HEK293 (cell line): ENCODE measurements at regions not wholly inside any gene's neighbourhood (a gene's known extent, or its start where the extent isn't known, plus 50 kb on each side); places are given as distances from the start of the nearest gene placed in this dataset.

ENCODE experiments used
- CTCF ChIA-PET: fragments of 350-600 bp; formaldehyde crosslinking; extraction: SDS; loops from one replicate; lab custom pipeline; 2021; ENCODE audit warnings: antibody characterized with exemption; lab: Yijun Ruan, JAX
- POLR2A ChIA-PET: fragments of 300-600 bp; formaldehyde crosslinking; extraction: SDS; loops from one replicate; lab custom pipeline; 2020; ENCODE audit warnings: antibody characterized with exemption, inconsistent platforms; lab: Yijun Ruan, JAX
- H3K27ac ChIP-seq: fragments of 200-500 bp; sonication (Bioruptor generic); 2 replicates; pipeline ENCODE4 v1.5.1; 2014; ENCODE audit warnings: low read depth, low read length, control low read depth, inconsistent platforms; ENCODE audit errors: extremely low read depth
- H3K36me3 ChIP-seq, 2 experiments: fragments of 200-500 bp in 1 of 2; sonication (Bioruptor generic) in 1 of 2; 1 replicate in 1 of 2; 2 replicates in 1 of 2; pipeline ENCODE4 v1.5.1; 2014 to 2017; ENCODE audit warnings: inconsistent platforms in 2 of 2, low read length in 2 of 2; ENCODE audit not compliant: control insufficient read depth in 2 of 2, insufficient read depth in 1 of 2
- H3K4me1 ChIP-seq: fragments of 200-500 bp; sonication (Bioruptor generic); 2 replicates; pipeline ENCODE4 v1.5.1; 2014; ENCODE audit warnings: mild to moderate bottlenecking, low read length, inconsistent platforms; ENCODE audit not compliant: control insufficient read depth, insufficient read depth
- H3K4me3 ChIP-seq: 2 replicates; pipeline ENCODE4 v1.5.1; 2011; ENCODE audit warnings: low read depth, mild to moderate bottlenecking, control low read depth, low read length, moderate library complexity
- H3K9me3 ChIP-seq: fragments of 200-500 bp; sonication (Bioruptor generic); 2 replicates; pipeline ENCODE4 v1.5.1; 2014; ENCODE audit warnings: low read depth, low read length, inconsistent platforms; ENCODE audit not compliant: control insufficient read depth, insufficient read depth
- BCL11B ChIP-seq: fragments of 450-650 bp; formaldehyde crosslinking; IDR thresholded peaks from 2 replicates; pipeline ENCODE4 v1.5.1; 2016; ENCODE audit warnings: low read depth, missing biosample characterization, missing genetic modification characterization
- EGR2 ChIP-seq: fragments of 450-650 bp; formaldehyde crosslinking; IDR thresholded peaks from 2 replicates; pipeline ENCODE4 v1.5.1; 2016; ENCODE audit warnings: low read depth, missing biosample characterization, missing genetic modification characterization
- HIC1 ChIP-seq: fragments of 450-650 bp; formaldehyde crosslinking; IDR thresholded peaks from 2 replicates; pipeline ENCODE4 v1.5.1; 2016; ENCODE audit warnings: missing biosample characterization, missing genetic modification characterization
- HOXA7 ChIP-seq: sonication (generic); formaldehyde crosslinking; IDR thresholded peaks from 2 replicates; pipeline ENCODE4 v1.8.1; 2022; ENCODE audit warnings: missing genetic modification reagents, borderline replicate concordance
- PRDM4 ChIP-seq: fragments of 450-650 bp; formaldehyde crosslinking; IDR thresholded peaks from 2 replicates; pipeline ENCODE4 v1.5.1; 2017; ENCODE audit warnings: missing biosample characterization, missing genetic modification characterization
- SCRT1 ChIP-seq: fragments of 450-650 bp; formaldehyde crosslinking; IDR thresholded peaks from 2 replicates; pipeline ENCODE4 v1.5.1; 2016; ENCODE audit warnings: missing biosample characterization, missing genetic modification characterization, borderline replicate concordance
- ZBTB11 ChIP-seq: fragments of 450-650 bp; formaldehyde crosslinking; conservative IDR thresholded peaks from 2 replicates; pipeline ENCODE4 v1.5.1; 2016; ENCODE audit warnings: low read depth, missing biosample characterization, missing genetic modification characterization
- ZBTB20 ChIP-seq: fragments of 450-650 bp; formaldehyde crosslinking; IDR thresholded peaks from 2 replicates; pipeline ENCODE4 v1.5.1; 2016; ENCODE audit warnings: missing biosample characterization, missing genetic modification characterization
- ZBTB48 ChIP-seq: fragments of 450-650 bp; formaldehyde crosslinking; IDR thresholded peaks from 2 replicates; pipeline ENCODE4 v1.5.1; 2016; ENCODE audit warnings: missing biosample characterization, missing genetic modification characterization
- ZFP3 ChIP-seq: fragments of 450-650 bp; formaldehyde crosslinking; IDR thresholded peaks from 2 replicates; pipeline ENCODE4 v1.5.1; 2016; ENCODE audit warnings: low read depth, missing biosample characterization, missing genetic modification characterization
- ZNF114 ChIP-seq: fragments of 450-650 bp; formaldehyde crosslinking; IDR thresholded peaks from 2 replicates; pipeline ENCODE4 v1.5.0; 2017; ENCODE audit warnings: missing biosample characterization, missing genetic modification characterization
- ZNF24 ChIP-seq: fragments of 450-650 bp; formaldehyde crosslinking; IDR thresholded peaks from 2 replicates; pipeline ENCODE4 v1.5.1; 2016; ENCODE audit warnings: missing biosample characterization, missing genetic modification characterization
- ZNF521 ChIP-seq: fragments of 450-650 bp; formaldehyde crosslinking; IDR thresholded peaks from 2 replicates; pipeline ENCODE4 v1.5.1; 2017; ENCODE audit warnings: missing biosample characterization, mild to moderate bottlenecking, missing genetic modification characterization
- ZNF596 ChIP-seq: fragments of 450-650 bp; IDR thresholded peaks from 2 replicates; pipeline ENCODE4 v1.5.0; 2018; ENCODE audit warnings: missing biosample characterization, mild to moderate bottlenecking, missing genetic modification characterization, moderate library complexity
- ZNF704 ChIP-seq: fragments of 450-650 bp; formaldehyde crosslinking; IDR thresholded peaks from 2 replicates; pipeline ENCODE4 v1.5.1; 2016; ENCODE audit warnings: missing biosample characterization, missing genetic modification characterization
- ZNF707 ChIP-seq: fragments of 450-650 bp; formaldehyde crosslinking; IDR thresholded peaks from 2 replicates; pipeline ENCODE4 v1.5.1; 2016; ENCODE audit warnings: missing biosample characterization, missing genetic modification characterization
- ZNF792 ChIP-seq: fragments of 450-650 bp; formaldehyde crosslinking; IDR thresholded peaks from 2 replicates; pipeline ENCODE4 v1.5.1; 2016; ENCODE audit warnings: missing biosample characterization, missing genetic modification characterization
- ZSCAN30 ChIP-seq: fragments of 450-650 bp; IDR thresholded peaks from 2 replicates; pipeline ENCODE4 v1.5.1; 2018; ENCODE audit warnings: missing biosample characterization, mild to moderate bottlenecking, missing genetic modification characterization, moderate library complexity
- ZXDB ChIP-seq: fragments of 450-650 bp; formaldehyde crosslinking; IDR thresholded peaks from 2 replicates; pipeline ENCODE4 v1.5.1; 2016; ENCODE audit warnings: missing biosample characterization, missing genetic modification characterization
- TF ChIP-seq, protein P1 (sequence below): fragments of 450-650 bp; formaldehyde crosslinking; IDR thresholded peaks from 2 replicates; pipeline ENCODE4 v1.5.1; 2017; ENCODE audit warnings: missing biosample characterization, missing genetic modification characterization
- TF ChIP-seq, protein P2 (sequence below): fragments of 450-650 bp; formaldehyde crosslinking; IDR thresholded peaks from 2 replicates; pipeline ENCODE4 v1.5.1; 2016; ENCODE audit warnings: missing biosample characterization, missing genetic modification characterization

- TF ChIP-seq ZNF24 (tag by site-specific recombination) (no peak), ZNF114 (tag by site-specific recombination) (no peak), EGR2 (no peak), PRDM4 (tag by site-specific recombination) (no peak), ZNF792 (tag by site-specific recombination) (no peak), ZNF521 (tag by site-specific recombination) (no peak)
- TF ChIP-seq, protein P1, sequence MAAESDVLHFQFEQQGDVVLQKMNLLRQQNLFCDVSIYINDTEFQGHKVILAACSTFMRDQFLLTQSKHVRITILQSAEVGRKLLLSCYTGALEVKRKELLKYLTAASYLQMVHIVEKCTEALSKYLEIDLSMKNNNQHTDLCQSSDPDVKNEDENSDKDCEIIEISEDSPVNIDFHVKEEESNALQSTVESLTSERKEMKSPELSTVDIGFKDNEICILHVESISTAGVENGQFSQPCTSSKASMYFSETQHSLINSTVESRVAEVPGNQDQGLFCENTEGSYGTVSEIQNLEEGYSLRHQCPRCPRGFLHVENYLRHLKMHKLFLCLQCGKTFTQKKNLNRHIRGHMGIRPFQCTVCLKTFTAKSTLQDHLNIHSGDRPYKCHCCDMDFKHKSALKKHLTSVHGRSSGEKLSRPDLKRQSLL (tag by site-specific recombination), result no peak
- TF ChIP-seq, all 188 proteins: peak for 0
These were observed 89.0 kb upstream of the SPATA13 start (continued) for GRCh38 chr13:24071423-24072075.

- TF ChIP-seq SCRT1 (tag by site-specific recombination) (no peak), ZFP3 (no peak), HIC1 (tag by site-specific recombination) (no peak), ZBTB48 (no peak), ZXDB (tag by site-specific recombination) (no peak), ZNF596 (tag by site-specific recombination) (no peak), BCL11B (tag by site-specific recombination) (no peak), ZNF707 (tag by site-specific recombination) (no peak), ZSCAN30 (tag by site-specific recombination) (no peak), HOXA7 (CRISPR knock-in tag) (no peak), ZBTB11 (tag by site-specific recombination) (no peak), ZBTB20 (no peak), ZNF704 (tag by site-specific recombination) (no peak)
- TF ChIP-seq, protein P2, sequence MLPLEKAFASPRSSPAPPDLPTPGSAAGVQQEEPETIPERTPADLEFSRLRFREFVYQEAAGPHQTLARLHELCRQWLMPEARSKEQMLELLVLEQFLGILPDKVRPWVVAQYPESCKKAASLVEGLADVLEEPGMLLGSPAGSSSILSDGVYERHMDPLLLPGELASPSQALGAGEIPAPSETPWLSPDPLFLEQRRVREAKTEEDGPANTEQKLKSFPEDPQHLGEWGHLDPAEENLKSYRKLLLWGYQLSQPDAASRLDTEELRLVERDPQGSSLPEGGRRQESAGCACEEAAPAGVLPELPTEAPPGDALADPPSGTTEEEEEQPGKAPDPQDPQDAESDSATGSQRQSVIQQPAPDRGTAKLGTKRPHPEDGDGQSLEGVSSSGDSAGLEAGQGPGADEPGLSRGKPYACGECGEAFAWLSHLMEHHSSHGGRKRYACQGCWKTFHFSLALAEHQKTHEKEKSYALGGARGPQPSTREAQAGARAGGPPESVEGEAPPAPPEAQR, result no peak
- H3K4me1 ChIP-seq, result no peaks in the 10 kb centered on the region
- H3K4me3 ChIP-seq, result no peak overlapping the region
- POLR2A ChIA-PET, result no interaction called here
- CTCF ChIA-PET, result no interaction called here
- H3K36me3 ChIP-seq, result no peaks in the 10 kb centered on the region
- H3K9me3 ChIP-seq, result no peaks in the 10 kb centered on the region
- H3K27ac ChIP-seq, result no peak overlapping the region
These were observed 86.9 kb upstream of the SPATA13 start for GRCh38 chr13:24073657-24074056.
